ENCODE measurements at regions not wholly inside any gene's neighbourhood (a gene's known extent, or its start where the extent isn't known, plus 50 kb on each side); places are given as distances from the start of the nearest gene placed in this dataset.

GRCh38 chr10:10462151-10462941, 555.3 kb upstream of the CELF2 start:
- DNase-seq, result no peak

DNA sequence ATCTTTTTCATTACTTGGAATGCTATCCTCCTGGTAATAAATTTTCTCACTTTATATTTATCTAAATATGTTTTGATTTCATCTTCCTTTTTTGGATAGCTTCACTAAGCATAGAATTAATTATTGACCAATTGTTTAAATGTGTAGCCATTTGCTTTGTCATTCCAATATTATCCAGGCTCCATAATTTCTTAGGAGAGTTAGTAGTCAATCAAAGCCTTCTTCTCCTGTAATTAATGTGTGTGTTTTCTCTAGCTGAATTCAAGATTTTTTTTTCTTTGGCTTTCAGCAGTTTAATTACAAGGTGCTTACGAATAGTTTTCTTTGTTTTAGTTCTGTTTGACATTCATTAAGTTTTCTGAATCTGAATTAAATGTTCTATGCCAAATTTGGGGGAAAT, 545.9 kb upstream of the CELF2 start:
- no peak for DNase-seq

DNA sequence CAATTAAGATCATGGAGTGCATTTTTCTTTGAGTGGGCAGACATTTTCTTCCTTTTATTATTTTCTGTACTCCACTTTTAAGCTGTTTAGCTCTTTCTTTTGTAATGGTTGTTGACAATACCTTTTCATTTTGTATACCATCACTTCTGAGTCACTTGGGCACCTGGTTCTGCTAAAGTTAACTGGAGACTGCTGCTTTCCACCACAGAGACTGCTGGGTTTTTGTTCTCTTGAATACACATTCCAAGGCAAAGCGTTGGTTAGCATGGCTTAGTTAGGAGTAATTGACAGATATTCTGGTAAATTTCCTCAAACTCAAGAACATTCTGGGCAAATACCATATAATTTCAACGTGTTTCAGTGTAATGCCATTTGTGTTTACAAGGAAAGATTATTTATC, 541.9 kb upstream of the CELF2 start:
- no peak for DNase-seq

GRCh38 chr10:10477844-10478243, 539.8 kb upstream of the CELF2 start:
- DNase-seq, result no peak

DNA sequence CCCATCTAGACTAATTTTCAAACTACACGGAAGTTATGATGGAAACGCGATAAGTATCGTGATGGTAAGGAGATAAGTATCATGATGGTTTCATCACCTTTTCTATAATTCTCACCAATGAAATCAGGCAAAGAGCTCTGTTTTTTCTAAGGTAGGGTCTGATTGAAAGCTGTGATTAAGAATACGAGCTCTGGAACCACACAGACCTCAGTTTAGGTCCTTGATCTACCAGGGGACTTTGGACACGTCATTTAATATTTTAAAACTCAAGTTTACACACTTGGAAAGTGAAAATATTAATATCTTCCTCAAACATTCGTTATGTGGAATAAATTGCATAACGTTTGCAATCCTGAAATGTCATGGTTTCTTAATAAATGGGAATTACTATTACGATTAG, 538.2 kb upstream of the CELF2 start:
- no peak for DNase-seq

GRCh38 chr10:10482613-10483012, 535.1 kb upstream of the CELF2 start:
- no peak for DNase-seq

DNA sequence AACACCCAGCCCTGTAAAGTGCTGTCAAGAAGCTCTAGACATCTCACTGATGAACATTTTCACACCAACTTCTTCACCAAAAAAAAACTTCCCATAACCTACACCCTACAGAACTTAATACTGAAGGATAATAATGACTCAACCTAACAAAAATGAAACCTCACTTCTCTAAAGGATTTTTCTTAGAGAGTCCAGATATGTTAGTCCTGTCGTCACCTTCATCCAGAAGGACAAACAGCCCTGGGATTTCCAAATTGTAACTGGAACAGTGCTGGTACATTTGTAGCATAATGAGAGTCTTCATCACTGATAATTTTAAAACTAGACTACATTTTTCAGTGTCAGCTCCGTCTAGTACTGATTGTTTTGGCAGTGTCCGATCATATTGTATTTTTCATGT, 528.6 kb upstream of the CELF2 start:
- no peak for DNase-seq

- DNase-seq, result no peak
Measured at GRCh38 chr10:10489805-10490571, 527.7 kb upstream of the CELF2 start.

DNA sequence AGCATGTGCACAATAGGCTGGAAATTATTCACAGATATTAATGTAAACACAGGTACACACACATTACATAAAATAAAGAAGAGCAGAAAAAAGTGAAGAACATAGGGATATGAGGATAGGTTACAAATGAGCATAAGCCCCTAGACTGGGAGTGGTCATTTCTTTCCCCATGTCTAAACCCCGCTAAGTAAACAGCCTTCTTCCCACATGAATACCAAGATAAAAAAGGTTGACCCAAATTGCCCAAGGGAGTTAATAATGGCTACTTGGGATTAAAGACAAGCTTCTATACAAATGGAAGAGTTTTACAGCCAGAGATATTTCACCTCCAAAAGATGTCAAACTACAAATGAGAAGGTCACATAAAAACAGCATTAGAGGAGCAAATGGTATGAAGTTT, 527.1 kb upstream of the CELF2 start:
- DNase-seq, result no peak

- no peak for DNase-seq
Measured at GRCh38 chr10:10492420-10492819, 525.3 kb upstream of the CELF2 start.

DNA sequence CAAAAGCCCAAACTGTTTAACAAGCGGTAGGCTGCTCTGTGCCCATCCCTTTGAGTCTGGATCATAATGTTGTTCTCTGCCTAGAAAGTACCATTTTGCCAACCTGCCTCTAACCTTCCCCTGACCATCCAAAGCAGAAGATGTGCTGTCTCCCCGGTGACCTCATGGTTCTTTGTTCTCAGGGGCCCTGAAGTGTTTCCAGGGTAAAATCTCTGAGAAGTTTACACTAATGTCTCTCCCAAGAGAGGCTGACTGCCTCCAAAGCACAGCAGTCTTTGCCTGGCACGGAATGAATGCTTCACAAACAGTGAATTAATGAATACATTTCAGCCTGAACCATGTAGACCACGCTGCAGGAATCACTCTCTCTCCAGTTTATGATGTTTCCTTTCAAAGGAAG, 523.8 kb upstream of the CELF2 start:
- DNase-seq, result no peak

- DNase-seq, result no peak
Measured at GRCh38 chr10:10497245-10497644, 520.4 kb upstream of the CELF2 start.

- DNase-seq, result no peak
Measured at GRCh38 chr10:10498781-10499180, 518.9 kb upstream of the CELF2 start.

GRCh38 chr10:10499839-10500238, 517.8 kb upstream of the CELF2 start:
- no peak for DNase-seq

DNA sequence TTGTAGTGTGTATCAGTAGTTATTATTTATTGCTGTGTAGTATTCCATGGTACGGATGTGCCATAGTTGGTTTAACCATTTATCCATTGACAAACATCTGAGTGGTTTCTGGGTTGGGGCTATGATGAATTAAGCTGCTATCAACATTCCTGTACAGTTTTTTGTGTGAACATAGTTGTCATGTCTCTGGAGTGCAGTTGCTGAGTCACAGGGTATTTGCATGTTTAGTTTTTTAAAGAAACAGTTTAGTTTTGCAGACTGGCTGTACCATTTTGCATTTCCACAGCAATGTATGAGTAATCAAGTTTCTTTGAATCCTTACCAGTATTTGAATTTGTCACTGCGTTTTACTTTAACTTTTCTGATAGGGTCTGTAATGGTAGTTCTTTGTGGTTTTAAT, 516.7 kb upstream of the CELF2 start:
- no peak for DNase-seq

DNA sequence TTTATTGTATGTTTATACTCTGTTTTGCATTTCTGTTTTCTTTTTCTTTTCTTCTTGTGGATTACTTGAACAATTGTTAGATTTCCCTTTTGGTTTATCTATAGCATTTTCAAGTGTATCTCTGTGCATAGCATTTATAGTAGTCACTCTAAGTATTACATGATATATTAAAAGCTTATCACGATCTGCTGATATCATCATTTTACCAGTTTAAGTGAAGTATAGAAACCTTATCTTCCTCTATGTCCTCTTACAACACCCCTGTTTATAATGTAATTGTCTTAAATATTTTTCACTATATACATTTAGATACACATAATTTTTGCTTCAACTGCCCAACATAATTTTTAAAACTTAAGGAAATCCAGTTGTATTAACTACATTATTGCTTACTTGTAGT, 513.9 kb upstream of the CELF2 start:
- no peak for DNase-seq

DNA sequence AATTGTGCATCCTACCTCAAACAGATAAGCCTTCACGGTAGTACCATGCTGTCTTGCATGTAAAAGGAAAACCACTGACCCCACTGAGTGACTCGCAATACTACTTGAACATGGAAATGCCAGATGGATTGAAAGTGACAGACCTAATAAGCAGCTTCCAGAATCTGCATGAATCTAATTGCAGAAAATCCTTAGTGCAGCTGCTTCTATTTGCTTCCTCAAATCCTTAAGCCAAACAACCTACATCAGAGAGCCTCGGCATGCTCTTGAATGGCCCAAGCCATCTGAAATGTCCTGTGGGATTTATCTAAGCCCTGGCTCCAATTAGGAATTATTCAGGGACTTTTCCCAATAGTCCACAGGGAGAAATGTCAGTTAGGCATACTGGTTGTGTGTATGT, 509.5 kb upstream of the CELF2 start:
- no peak for DNase-seq

GRCh38 chr10:10510179-10510578, 507.5 kb upstream of the CELF2 start:
- no peak for DNase-seq

- DNase-seq, result no peak
Measured at GRCh38 chr10:10513067-10513466, 504.6 kb upstream of the CELF2 start.

DNA sequence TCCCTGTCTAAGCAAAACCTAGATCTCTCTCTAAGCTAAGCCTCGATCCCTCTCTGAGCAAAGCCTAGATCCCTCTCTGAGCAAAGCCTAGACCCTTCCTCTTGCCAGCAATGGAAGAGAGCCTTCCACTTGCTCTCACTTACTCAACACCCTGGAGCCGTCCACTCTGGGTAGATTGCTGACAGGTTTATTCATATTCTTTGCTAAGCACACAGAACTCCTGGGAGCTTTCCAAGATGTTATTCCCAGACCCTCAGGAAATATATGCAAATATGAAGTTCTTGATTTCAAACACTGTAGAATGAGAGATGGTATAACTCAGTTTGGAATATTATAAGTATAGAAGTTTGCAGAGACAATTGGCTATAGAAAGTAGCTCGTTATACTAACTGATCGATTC, 503.8 kb upstream of the CELF2 start:
- DNase-seq, result no peak

GRCh38 chr10:10514797-10515196, 502.9 kb upstream of the CELF2 start:
- DNase-seq, result no peak

DNA sequence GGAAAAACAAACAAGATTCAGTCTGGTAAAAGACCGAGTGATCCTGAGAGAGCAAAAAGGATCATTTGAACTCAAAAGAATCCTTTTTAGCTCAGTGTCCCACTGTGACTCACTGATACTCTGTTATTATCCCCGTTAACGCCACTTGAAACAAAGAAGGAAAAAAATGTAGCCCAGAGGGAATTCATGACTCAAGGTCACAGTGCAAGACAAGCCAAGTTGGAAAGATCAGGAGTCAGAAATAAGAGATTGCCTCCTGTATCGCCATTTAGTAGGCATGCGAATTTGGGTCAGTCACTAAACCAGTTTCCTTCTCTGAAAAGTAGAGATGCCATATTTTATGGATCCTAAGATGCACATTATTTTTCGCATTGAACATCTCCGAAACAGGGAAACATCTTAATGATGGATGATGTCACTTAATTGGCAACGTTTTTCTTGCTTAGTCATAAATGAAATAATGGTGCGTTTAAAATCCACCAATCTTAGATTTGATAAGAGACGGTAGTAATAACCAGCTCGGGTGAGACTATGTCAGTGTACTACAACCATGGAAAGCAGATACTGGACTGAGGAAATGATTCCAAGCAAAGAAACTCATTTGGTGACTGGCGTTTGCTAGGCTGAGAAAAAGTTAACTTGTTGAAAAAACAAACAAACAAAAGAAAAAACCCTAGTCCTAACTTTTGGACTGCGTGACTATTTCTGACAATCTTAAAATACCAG, 502.0 kb upstream of the CELF2 start:
- no peak for DNase-seq

DNA sequence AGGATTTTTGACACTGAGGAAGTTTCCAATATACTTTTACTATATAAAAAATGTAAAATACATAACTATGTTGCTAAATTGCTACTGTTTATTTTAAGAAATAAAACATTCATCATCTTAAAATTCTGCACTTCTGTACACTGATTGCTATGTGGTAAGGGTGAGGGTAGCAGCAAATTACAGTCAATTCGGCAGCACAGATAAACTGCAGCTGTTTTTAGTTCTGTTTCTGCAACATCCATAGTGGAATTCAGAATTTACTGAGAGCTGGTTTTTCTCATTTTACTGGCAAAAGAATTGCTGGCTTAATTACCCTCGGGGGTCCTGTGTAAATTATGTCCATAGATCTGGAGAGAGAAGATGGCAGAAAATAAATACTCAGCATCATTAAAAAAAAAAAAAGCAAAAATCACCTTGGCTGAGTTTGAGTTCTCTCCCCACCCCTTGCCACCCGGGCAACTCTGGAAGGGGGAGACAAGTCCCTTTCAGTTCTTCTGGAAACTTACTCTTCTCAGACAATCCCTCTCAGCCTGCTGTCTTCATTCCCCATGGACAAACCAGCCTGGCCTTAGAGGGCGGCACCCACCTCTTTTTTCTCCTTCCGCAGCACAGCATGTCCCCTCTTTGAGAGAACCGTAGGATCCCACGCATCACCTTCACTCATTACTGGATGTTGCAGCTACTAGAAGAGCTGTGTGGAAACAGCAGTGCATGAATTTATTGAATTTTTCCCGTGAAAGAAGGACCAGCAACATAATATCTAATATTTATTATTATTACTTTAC, 501.1 kb upstream of the CELF2 start:
- no peak for DNase-seq
